Ishikawa (cell line): ENCODE measurements at regions not wholly inside any gene's neighbourhood (a gene's known extent, or its start where the extent isn't known, plus 50 kb on each side); places are given as distances from the start of the nearest gene placed in this dataset.

Experiments
- CEBPB ChIP-seq: IDR thresholded peaks from 2 replicates; pipeline ENCODE4 v1.6.1; 2012
- CREB1 ChIP-seq: IDR thresholded peaks from 2 replicates; pipeline ENCODE4 v1.6.1; 2012; ENCODE audit warnings: low read depth
- EGR1 ChIP-seq: IDR thresholded peaks from 2 replicates; pipeline ENCODE4 v1.6.1; 2012
- EP300 ChIP-seq: IDR thresholded peaks from 2 replicates; pipeline ENCODE4 v1.6.1; 2012; ENCODE audit warnings: borderline replicate concordance
- FOXM1 ChIP-seq: IDR thresholded peaks from 2 replicates; pipeline ENCODE4 v1.6.1; 2012; ENCODE audit warnings: low read depth, borderline replicate concordance
- MAX ChIP-seq: IDR thresholded peaks from 2 replicates; pipeline ENCODE4 v1.6.1; 2012
- NFIC ChIP-seq: IDR thresholded peaks from 2 replicates; pipeline ENCODE4 v1.6.1; 2012
- RAD21 ChIP-seq: IDR thresholded peaks from 2 replicates; pipeline ENCODE4 v1.6.1; 2012; ENCODE audit warnings: low read depth
- REST ChIP-seq: IDR thresholded peaks from 2 replicates; pipeline ENCODE4 v1.6.1; 2012; ENCODE audit warnings: low read depth, mild to moderate bottlenecking
- TAF1 ChIP-seq: IDR thresholded peaks from 2 replicates; pipeline ENCODE4 v1.6.1; 2012; ENCODE audit warnings: low read depth, mild to moderate bottlenecking
- TCF12 ChIP-seq: IDR thresholded peaks from 2 replicates; pipeline ENCODE4 v1.6.1; 2012; ENCODE audit warnings: low read depth
- TEAD4 ChIP-seq: IDR thresholded peaks from 2 replicates; pipeline ENCODE4 v1.6.1; 2012
- USF1 ChIP-seq: IDR thresholded peaks from 2 replicates; pipeline ENCODE4 v1.6.1; 2012
- YY1 ChIP-seq: IDR thresholded peaks from 2 replicates; pipeline ENCODE4 v1.6.1; 2012; ENCODE audit warnings: low read depth
- ZBTB7A ChIP-seq: IDR thresholded peaks from 2 replicates; pipeline ENCODE4 v1.6.1; 2012; ENCODE audit warnings: low read depth

GRCh38 chr2:215848146-215848545 lies 165.2 kb downstream of the MREG start:
- TF ChIP-seq TCF12 (no peak), CEBPB (no peak), TAF1 (no peak), FOXM1 (no peak), TEAD4 (no peak), EP300 (no peak), YY1 (no peak), EGR1 (no peak), ZBTB7A (no peak), CREB1 (no peak), NFIC (no peak), MAX (no peak), RAD21 (no peak), USF1 (no peak), REST (no peak)

GRCh38 chr2:215847718-215848117 lies 165.6 kb downstream of the MREG start:
- TF ChIP-seq TCF12: no peak
- no peak for TF ChIP-seq USF1
- TF ChIP-seq MAX: no peak
- TF ChIP-seq EP300: no peak
- TF ChIP-seq CEBPB: no peak
- no peak for TF ChIP-seq RAD21
- no peak for TF ChIP-seq TEAD4
- TF ChIP-seq NFIC: no peak
- TF ChIP-seq EGR1: no peak
- no peak for TF ChIP-seq CREB1
- no peak for TF ChIP-seq TAF1
- no peak for TF ChIP-seq YY1
- no peak for TF ChIP-seq FOXM1

- TF ChIP-seq USF1 (no peak), EGR1 (no peak), EP300 (no peak), FOXM1 (no peak)
Observed at GRCh38 chr2:215847056-215847455, 166.3 kb downstream of the MREG start.

GRCh38 chr2:215845839-215846586 lies 167.3 kb downstream of the MREG start:
- TF ChIP-seq RAD21: no peak
- no peak for TF ChIP-seq ZBTB7A
- no peak for TF ChIP-seq YY1
- TF ChIP-seq MAX: no peak
- TF ChIP-seq EP300: no peak
- TF ChIP-seq FOXM1: no peak
- TF ChIP-seq NFIC: no peak
- TF ChIP-seq USF1: no peak
- no peak for TF ChIP-seq CREB1
- no peak for TF ChIP-seq TAF1
- TF ChIP-seq REST: no peak
- no peak for TF ChIP-seq TEAD4
- no peak for TF ChIP-seq CEBPB
- TF ChIP-seq TCF12: no peak
- no peak for TF ChIP-seq EGR1

- TF ChIP-seq TAF1 (no peak), REST (no peak), ZBTB7A (no peak), FOXM1 (no peak), MAX (no peak), EGR1 (no peak), CREB1 (no peak), CEBPB (no peak)
Observed at GRCh38 chr2:215843579-215843978, 169.8 kb downstream of the MREG start.
